Activated CD4-positive, alpha-beta T cell treated with anti-CD3 and anti-CD28 coated beads, Interleukin-10, Interleukin-2, amounts not matched to agents 100 ng/mL and 50 ng/mL, durations not matched to agents 16 hours and 8 hours (primary cell): ENCODE measurements at regions not wholly inside any gene's neighbourhood (a gene's known extent, or its start where the extent isn't known, plus 50 kb on each side); places are given as distances from the start of the nearest gene placed in this dataset.

Experiments
- DNase-seq: peaks from one replicate; pipeline ENCODE4 v3.0.0-alpha.2; 2020

GRCh38 chr18:27447451-27447881 is 262.4 kb upstream of the CHST9 start:
- DNase-seq, result no peak

GRCh38 chr18:27430595-27430994 is 245.5 kb upstream of the CHST9 start:
- no peak for DNase-seq

- DNase-seq, result no peak
These were observed 243.8 kb upstream of the CHST9 start for GRCh38 chr18:27428716-27429475.

- no peak for DNase-seq
These were observed 243.0 kb upstream of the CHST9 start for GRCh38 chr18:27428120-27428519.

GRCh38 chr18:27423581-27423980 is 238.5 kb upstream of the CHST9 start:
- DNase-seq, result no peak

- DNase-seq, result no peak
These were observed 234.5 kb upstream of the CHST9 start for GRCh38 chr18:27419646-27420045.

- DNase-seq, result no peak
These were observed 230.4 kb upstream of the CHST9 start for GRCh38 chr18:27415495-27415894.

GRCh38 chr18:27414682-27415081 is 229.6 kb upstream of the CHST9 start:
- no peak for DNase-seq

GRCh38 chr18:27413495-27414401 is 228.6 kb upstream of the CHST9 start:
- DNase-seq, result no peak

GRCh38 chr18:27412556-27412955 is 227.4 kb upstream of the CHST9 start:
- no peak for DNase-seq

- no peak for DNase-seq
These were observed 226.8 kb upstream of the CHST9 start for GRCh38 chr18:27411911-27412310.

GRCh38 chr18:27411013-27411412 is 225.9 kb upstream of the CHST9 start:
- no peak for DNase-seq

GRCh38 chr18:27404855-27405254 is 219.7 kb upstream of the CHST9 start:
- DNase-seq, result no peak

- DNase-seq, result no peak
These were observed 214.9 kb upstream of the CHST9 start for GRCh38 chr18:27400001-27400400.

- no peak for DNase-seq
These were observed 210.6 kb upstream of the CHST9 start for GRCh38 chr18:27395752-27396151.

- no peak for DNase-seq
These were observed 209.6 kb upstream of the CHST9 start for GRCh38 chr18:27394687-27395086.

- DNase-seq, result no peak
These were observed 197.6 kb upstream of the CHST9 start for GRCh38 chr18:27382567-27383216.

- peak; percentile 23 for DNase-seq
These were observed 193.5 kb upstream of the CHST9 start for GRCh38 chr18:27378431-27379095.

- no peak for DNase-seq
These were observed 192.1 kb upstream of the CHST9 start for GRCh38 chr18:27377251-27377650.

- no peak for DNase-seq
These were observed 187.3 kb upstream of the CHST9 start for GRCh38 chr18:27372386-27372785.

GRCh38 chr18:27366665-27367064 is 181.6 kb upstream of the CHST9 start:
- DNase-seq, result no peak

GRCh38 chr18:27366151-27366550 is 181.0 kb upstream of the CHST9 start:
- DNase-seq, result no peak

- DNase-seq, result no peak
These were observed 178.8 kb upstream of the CHST9 start for GRCh38 chr18:27363872-27364271.
